HG02610 (cell line): ENCODE measurements at regions not wholly inside any gene's neighbourhood (a gene's known extent, or its start where the extent isn't known, plus 50 kb on each side); places are given as distances from the start of the nearest gene placed in this dataset.

Experiments
- ATAC-seq: cut with Tn5 transposase; IDR thresholded peaks from one replicate; pipeline ENCODE4 v1.9.1; 2021; ENCODE audit warnings: mild to moderate bottlenecking, moderate library complexity; ENCODE audit not compliant: unreplicated experiment

DNA sequence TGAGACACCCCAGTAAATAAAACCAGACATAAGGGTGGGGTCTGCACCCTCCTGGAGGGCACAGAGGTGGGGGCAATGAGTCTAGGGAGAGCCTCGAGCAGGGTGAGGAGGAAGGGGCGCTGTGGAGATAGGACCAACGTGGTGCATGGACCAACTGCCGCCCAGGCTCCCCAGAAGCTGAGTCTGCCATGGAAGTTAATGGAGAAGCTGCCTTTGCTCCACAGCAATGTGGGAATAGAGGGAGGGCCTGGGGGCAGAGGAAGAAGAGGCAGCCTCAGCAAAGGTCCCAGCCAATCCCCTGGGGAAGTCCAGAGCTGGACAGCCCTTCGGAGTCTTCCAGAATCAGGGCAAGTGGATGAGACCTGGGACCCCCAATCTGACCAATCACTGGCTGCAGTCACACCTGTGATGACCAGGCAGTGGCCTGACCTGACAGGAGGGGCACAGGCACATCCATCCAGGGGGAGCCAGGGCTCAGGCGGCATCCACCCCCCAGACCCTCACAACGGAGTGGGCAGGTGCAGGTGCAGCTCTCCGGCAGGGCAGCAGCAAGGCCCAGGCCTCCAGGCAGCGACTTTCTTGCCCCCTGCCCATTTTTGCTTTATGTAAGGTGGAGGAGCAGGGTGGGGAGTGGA lies 242.2 kb upstream of the PPP2R2D start:
- ATAC-seq: no peak

DNA sequence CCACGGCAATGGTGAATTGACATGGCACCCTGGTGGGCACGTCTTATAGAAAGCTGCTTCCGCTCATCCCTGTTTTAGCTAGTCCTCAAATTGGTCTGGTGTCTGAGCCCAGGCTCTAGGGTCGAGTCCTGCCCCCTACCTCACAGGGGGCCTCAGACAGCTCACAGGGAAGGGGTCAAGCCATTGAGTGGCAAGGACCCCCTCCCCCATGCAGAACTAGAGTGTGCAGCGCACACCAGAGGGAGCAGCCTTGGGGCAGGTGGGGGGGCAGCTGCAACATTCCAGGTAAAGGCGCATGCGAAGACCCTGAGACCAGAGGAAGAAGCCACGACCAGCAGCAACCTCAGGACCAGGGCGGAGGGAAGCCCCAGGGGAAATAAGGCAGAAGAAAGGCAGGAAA lies 240.4 kb upstream of the PPP2R2D start:
- no peak for ATAC-seq

DNA sequence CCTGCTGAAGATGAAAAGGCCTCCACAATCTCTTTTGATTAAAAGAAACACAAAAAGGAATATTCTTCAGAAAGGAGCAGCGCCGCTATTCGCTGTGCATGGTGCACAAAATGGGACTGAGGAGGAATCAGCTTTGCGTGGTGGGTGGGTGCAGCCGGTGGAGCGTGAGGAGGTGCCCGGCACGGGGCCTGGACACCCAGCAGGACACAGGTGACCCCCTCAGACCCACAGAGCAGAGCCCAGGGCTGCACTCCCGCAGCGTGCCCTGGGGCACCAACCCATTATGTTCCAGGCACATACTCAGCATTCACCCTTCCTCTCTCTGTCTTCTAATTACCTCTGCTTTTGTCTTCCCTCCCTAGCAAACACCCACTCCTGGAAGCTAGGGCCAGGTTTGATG lies 238.0 kb upstream of the PPP2R2D start:
- no peak for ATAC-seq

DNA sequence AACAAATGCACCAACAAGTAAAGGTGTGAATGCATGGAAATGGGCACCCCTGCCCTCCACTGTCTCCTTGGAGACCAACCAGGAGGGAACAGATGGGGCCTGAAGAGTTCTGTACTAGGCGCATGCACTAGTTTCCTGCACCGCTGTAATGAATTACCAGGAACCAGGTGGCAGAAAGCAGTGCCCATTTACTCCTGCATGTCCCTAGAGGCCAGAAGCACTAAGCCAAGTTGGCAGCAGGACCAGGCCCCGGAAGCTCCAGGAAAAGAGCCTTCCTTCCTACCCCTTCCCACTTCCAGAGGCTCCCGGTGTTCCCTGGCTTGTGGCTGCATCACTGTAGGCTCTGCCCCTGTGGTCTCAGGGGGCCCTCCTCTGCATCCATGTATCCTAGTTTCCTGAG lies 237.5 kb upstream of the PPP2R2D start:
- no peak for ATAC-seq

GRCh38 chr10:131666091-131666490 lies 234.7 kb upstream of the PPP2R2D start:
- no peak for ATAC-seq

DNA sequence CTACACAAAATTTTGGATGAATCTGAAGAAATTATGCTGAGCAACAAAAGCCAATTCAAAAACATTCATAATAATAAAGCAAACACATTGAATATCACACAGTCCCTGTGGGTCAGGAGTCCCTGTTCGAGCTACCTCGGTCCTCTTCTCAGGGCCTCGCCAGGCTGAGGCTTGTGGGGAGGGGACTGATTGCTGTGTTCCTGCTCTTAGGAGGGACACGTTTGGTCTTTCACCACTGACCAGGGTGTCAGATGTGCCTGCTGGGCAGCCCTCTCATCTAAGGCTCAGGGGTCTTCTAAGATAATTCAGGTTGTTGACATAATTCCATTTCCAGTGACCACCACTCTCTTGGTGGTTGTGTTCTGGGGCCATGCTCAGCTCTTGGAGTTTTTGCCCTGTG lies 233.8 kb upstream of the PPP2R2D start:
- no peak for ATAC-seq

DNA sequence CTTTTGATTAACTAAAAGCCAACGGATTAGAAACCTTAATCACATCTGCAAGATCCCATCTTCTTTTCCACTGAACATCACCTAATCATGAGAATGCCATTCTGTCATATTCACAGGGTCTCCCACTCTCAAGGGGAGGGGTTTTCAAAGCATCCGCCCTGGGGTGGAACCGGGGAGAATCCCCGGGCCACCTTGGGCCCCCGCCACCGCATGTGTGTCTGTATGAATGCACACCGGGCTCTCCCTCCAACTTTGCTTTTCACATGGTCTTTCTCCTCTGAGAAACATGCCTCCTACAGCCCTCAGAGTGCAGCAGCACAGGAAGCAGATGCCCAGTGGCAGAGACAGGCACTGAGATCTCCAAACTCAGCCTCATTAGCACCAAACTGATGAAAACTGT lies 233.2 kb upstream of the PPP2R2D start:
- no peak for ATAC-seq

DNA sequence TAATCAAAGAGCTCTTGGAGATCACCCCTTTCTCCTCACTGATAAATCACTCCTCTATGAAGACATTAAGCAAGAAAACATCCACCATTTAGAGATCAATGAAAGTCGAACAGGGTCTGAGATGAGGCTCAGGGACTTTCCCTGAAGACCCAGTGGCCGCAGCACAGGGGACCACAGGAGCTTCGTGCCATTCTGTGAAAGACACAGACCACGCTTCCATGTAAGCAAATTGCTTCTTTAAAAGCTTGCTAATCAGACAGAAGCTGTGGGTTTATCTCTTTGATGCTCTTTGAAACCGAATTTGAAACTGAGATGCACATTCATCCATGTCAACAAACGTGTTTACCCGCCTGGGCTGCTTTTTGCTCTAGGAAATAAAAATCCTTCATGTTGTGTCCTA lies 231.9 kb upstream of the PPP2R2D start:
- ATAC-seq: peak; percentile 89

GRCh38 chr10:131669838-131670237 lies 231.0 kb upstream of the PPP2R2D start:
- ATAC-seq: no peak

- no peak for ATAC-seq
Measured at GRCh38 chr10:131670341-131670740, 230.5 kb upstream of the PPP2R2D start.

DNA sequence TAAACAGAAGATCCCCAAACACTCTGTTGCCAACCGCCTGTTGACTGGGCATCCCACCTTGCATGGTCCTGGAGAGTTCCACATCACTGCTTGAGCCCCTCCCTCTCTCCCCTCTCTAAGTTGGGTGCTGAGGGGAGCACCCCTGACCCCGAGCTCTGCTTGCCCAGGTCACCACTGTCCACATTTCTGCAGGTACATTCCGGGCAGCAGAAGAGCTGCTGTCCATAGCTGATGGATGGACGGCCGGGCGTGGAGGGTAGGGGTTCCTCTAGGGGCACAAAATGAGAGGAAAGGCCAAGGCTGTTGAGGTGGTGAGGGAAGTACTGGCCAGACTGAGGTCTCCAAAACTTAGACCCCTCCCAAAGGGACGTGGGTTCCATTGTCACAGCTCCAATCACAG lies 227.4 kb upstream of the PPP2R2D start:
- ATAC-seq: no peak

DNA sequence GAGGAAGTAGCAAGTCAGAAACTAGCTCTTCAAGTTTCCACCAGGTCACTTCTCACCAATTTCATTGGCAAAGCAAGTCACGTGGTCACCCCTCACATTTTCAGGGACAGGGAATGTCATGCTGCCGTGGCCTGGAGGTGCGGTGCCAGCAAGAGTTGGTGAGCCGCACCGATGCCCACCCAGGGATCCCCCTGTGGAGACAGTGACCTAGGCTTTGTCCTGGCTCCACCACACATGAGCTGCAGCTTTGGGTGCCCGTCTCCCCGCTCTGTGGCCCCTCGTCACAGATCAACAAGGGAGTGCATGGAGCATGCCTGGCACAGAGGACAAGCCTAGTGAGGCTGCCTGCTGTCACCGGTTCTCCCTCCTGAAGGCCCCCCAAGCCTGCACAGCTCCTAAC lies 226.7 kb upstream of the PPP2R2D start:
- ATAC-seq: no peak

DNA sequence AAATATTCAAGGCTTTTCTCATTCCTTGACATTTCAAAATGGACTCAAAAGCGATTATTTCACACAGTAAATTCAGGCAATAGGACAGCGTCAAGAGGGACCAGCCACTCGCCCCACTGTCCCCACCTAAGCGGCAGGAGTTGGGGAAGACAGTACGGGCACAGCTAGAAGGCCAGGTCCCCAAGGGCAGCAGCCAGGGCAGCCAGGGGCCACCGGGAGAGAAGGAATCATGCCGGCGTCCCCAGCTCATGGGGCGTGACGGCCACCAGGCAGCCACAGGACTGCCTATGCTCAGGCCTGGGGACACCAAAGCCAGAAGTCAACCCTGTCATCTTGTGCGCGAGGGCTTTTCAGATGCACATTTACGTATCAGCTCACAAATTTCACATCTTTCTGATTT lies 225.7 kb upstream of the PPP2R2D start:
- ATAC-seq: no peak

- no peak for ATAC-seq
Measured at GRCh38 chr10:131676046-131676799, 224.6 kb upstream of the PPP2R2D start.

- ATAC-seq: no peak
Measured at GRCh38 chr10:131676800-131677421, 223.9 kb upstream of the PPP2R2D start.

GRCh38 chr10:131677671-131678070 lies 223.1 kb upstream of the PPP2R2D start:
- no peak for ATAC-seq

DNA sequence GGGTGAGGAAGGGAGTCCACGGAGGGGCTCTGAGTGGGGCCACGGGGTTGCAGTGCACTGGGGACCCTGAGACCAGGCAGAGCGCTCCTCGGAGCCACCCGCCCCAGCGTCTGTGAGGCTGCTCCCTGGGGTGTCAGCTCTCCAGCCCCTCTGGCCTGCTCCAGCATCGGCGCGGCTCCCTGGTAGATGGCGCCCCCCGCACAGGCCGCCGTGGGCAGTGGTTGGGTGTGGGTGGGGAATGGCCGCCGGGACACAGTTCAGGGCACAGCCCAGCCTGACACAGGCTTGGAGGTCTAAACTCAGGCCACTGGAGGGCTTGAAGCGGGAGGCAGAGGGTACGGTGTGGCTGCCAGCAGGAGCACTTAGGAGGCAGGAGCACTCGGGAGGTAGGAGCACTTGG lies 222.6 kb upstream of the PPP2R2D start:
- ATAC-seq: no peak

GRCh38 chr10:131678613-131679012 lies 222.2 kb upstream of the PPP2R2D start:
- ATAC-seq: no peak

GRCh38 chr10:131679926-131680325 lies 220.9 kb upstream of the PPP2R2D start:
- no peak for ATAC-seq

DNA sequence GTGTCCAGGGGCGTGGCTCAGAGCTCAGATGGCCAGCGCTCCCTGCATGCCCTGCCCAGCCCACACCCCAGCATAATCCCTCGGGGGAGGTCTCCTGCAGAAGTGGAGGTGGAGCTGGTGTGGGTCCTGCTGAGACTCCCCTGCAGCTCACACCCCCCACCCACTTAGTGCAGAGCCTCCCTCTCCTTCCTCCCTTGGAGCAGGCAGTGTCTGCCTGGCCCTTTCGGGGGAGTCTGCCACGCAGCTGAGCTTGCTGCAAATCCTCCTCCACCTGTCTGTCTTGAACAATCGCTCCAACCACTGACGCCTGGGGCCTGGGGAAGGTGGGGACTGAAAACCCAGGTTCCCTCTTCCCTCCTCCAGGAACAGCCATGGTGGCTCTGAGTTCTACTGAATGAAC lies 219.7 kb upstream of the PPP2R2D start:
- no peak for ATAC-seq

DNA sequence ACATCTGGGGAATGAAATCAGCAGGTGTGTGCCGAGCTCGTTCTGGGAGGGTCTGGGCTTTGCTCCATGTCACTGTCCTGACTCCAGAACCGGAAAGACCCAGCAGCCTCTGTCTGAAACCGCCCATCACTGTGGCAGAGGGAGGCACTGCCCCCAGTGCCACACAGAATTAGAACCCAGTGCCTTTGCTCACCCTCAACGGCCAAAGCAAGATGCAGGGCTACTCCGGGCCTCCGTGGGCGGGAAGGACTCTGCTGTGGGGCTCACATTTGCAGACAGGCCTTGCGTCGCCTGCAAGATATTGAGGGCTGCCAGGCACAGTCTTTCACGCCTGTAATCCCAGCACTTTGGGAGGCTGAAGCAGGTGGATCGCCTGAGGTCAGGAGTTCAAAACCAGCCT lies 219.2 kb upstream of the PPP2R2D start:
- no peak for ATAC-seq

- ATAC-seq: no peak
Measured at GRCh38 chr10:131682271-131682962, 218.4 kb upstream of the PPP2R2D start.
